ENCODE measurements at regions not wholly inside any gene's neighbourhood (a gene's known extent, or its start where the extent isn't known, plus 50 kb on each side); places are given as distances from the start of the nearest gene placed in this dataset.

DNA sequence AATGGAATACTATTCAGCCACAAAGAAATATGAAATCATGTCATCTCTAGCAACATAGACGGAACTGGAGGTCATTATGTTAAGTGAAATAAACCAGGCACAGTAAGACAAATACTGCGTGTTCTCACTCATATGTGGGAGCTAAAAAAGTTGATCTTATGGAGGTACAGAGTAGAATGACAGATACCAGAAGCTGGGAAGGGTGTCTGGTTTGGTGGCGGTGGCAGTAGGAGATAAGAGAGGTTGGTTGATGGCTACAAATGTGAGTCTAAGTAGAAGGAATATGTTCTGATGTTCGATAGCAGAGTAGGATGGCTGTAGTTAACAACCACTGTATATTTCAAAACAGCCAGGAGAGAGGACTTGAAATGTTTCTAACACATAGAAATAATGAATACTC is 121.6 kb downstream of the PLPPR4 start:
- TF ChIP-seq, protein P1, sequence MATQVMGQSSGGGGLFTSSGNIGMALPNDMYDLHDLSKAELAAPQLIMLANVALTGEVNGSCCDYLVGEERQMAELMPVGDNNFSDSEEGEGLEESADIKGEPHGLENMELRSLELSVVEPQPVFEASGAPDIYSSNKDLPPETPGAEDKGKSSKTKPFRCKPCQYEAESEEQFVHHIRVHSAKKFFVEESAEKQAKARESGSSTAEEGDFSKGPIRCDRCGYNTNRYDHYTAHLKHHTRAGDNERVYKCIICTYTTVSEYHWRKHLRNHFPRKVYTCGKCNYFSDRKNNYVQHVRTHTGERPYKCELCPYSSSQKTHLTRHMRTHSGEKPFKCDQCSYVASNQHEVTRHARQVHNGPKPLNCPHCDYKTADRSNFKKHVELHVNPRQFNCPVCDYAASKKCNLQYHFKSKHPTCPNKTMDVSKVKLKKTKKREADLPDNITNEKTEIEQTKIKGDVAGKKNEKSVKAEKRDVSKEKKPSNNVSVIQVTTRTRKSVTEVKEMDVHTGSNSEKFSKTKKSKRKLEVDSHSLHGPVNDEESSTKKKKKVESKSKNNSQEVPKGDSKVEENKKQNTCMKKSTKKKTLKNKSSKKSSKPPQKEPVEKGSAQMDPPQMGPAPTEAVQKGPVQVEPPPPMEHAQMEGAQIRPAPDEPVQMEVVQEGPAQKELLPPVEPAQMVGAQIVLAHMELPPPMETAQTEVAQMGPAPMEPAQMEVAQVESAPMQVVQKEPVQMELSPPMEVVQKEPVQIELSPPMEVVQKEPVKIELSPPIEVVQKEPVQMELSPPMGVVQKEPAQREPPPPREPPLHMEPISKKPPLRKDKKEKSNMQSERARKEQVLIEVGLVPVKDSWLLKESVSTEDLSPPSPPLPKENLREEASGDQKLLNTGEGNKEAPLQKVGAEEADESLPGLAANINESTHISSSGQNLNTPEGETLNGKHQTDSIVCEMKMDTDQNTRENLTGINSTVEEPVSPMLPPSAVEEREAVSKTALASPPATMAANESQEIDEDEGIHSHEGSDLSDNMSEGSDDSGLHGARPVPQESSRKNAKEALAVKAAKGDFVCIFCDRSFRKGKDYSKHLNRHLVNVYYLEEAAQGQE (IDR thresholded peaks at IDR 0.05; ENCODE audit: insufficient read depth in 1 of 2, low read depth in 2 of 2, low read length in 2 of 2), result no peak
- TF ChIP-seq POLR2AphosphoS5 (IDR thresholded peaks at IDR 0.05; ENCODE audit: low read depth, low read length) (no peak), SIN3A (IDR thresholded peaks at IDR 0.05; ENCODE audit: borderline replicate concordance, insufficient read depth, low read length) (no peak)
